ENCODE measurements at regions not wholly inside any gene's neighbourhood (a gene's known extent, or its start where the extent isn't known, plus 50 kb on each side); places are given as distances from the start of the nearest gene placed in this dataset.

DNA sequence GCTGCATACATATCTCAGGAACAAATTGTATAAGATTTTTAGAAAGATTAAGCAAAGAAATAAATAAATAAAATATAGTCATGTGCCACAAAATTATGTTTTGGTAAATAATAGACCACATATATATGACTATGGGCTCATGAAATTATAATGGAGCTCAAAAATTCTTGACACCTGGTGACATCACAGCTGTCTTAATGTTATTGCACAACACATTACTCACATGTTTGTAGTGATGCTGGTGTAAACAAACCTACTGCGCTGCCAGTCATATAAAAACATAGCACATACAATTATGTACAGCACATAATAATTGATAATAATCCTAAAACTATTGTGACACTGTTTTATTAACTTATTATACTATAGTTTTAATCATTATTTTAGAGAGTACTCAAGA lies 1159.1 kb downstream of the SI start:
- H3K9ac ChIP-seq (ENCODE audit: insufficient read depth, low read length, poor library complexity, severe bottlenecking): no peak overlapping the region

GRCh38 chr3:163916596-163917560 lies 1161.4 kb downstream of the SI start:
- TF ChIP-seq, protein P1, sequence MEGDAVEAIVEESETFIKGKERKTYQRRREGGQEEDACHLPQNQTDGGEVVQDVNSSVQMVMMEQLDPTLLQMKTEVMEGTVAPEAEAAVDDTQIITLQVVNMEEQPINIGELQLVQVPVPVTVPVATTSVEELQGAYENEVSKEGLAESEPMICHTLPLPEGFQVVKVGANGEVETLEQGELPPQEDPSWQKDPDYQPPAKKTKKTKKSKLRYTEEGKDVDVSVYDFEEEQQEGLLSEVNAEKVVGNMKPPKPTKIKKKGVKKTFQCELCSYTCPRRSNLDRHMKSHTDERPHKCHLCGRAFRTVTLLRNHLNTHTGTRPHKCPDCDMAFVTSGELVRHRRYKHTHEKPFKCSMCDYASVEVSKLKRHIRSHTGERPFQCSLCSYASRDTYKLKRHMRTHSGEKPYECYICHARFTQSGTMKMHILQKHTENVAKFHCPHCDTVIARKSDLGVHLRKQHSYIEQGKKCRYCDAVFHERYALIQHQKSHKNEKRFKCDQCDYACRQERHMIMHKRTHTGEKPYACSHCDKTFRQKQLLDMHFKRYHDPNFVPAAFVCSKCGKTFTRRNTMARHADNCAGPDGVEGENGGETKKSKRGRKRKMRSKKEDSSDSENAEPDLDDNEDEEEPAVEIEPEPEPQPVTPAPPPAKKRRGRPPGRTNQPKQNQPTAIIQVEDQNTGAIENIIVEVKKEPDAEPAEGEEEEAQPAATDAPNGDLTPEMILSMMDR (IDR thresholded peaks at IDR 0.05): no peak
- Histone ChIP-seq H3K27ac (ENCODE audit: low read depth in 1 of 2, low read length in 2 of 2) (no peak overlapping the region), H3K4me3 (replicated peaks in 1 of 3; ENCODE audit: low read depth in 2 of 3, low read length in 3 of 3) (no peak overlapping the region), H3K4me2 (replicated peaks; ENCODE audit: extremely low read depth, low read length, poor library complexity, severe bottlenecking) (no peak overlapping the region), H3K36me3 (replicated peaks in 1 of 2; ENCODE audit: control insufficient read depth in 1 of 2, insufficient read depth in 2 of 2, low read length in 2 of 2) (no peaks in the 10 kb centered on the region), H3K79me2 (ENCODE audit: insufficient read depth, low read length) (no peaks in the 10 kb centered on the region), H3K27me3 (ENCODE audit: control insufficient read depth in 2 of 2, insufficient read depth in 2 of 2, low read length in 2 of 2) (no peaks in the 10 kb centered on the region), H3K9ac (ENCODE audit: insufficient read depth, low read length, poor library complexity, severe bottlenecking) (no peak overlapping the region), H4K20me1 (ENCODE audit: insufficient read depth, low read length) (no peaks in the 10 kb centered on the region), H3K4me1 (ENCODE audit: control insufficient read depth in 1 of 2, insufficient read depth in 2 of 2, low read length in 2 of 2) (no peaks in the 10 kb centered on the region), H2AFZ (ENCODE audit: insufficient read depth, low read depth, low read length, poor library complexity, severe bottlenecking) (no peak overlapping the region), H3K9me3 (replicated peaks in 1 of 2; ENCODE audit: control insufficient read depth in 1 of 2, insufficient read depth in 1 of 2, low read length in 2 of 2) (no peaks in the 10 kb centered on the region)
- Mint-ChIP-seq H3K9me3 (peaks cover 0 to 3% (median 0%) of the 10 kb centered on the region in 7 donors), H3K36me3 (no peaks in the 10 kb centered on the region), H3K27ac (no peak overlapping the region), H3K4me3 (no peak overlapping the region), H3K27me3 (ENCODE audit: low read depth in 3 of 3) (no peaks in the 10 kb centered on the region), H3K4me1 (no peaks in the 10 kb centered on the region)
- no peak for DNase-seq
- intact Hi-C loops (cut with micrococcal nuclease): no loop called here
- no CpG with 5 or more reads among the region's 4 CpGs for WGBS (ENCODE audit: insufficient coverage)

More for the DNA sequence above, 1159.1 kb downstream of the SI start:
- no peak overlapping the region for H3K27ac ChIP-seq (ENCODE audit: low read depth in 1 of 2, low read length in 2 of 2)
- no peaks in the 10 kb centered on the region for H3K79me2 ChIP-seq (ENCODE audit: insufficient read depth, low read length)
- no peaks in the 10 kb centered on the region for H3K36me3 ChIP-seq (replicated peaks in 1 of 2; ENCODE audit: control insufficient read depth in 1 of 2, insufficient read depth in 2 of 2, low read length in 2 of 2)
- Mint-ChIP-seq H3K4me3 (no peak overlapping the region), H3K36me3 (no peaks in the 10 kb centered on the region), H3K9me3 (peaks cover 0 to 4% (median 0%) of the 10 kb centered on the region in 7 donors), H3K27ac (no peak overlapping the region), H3K27me3 (ENCODE audit: low read depth in 3 of 3) (no peaks in the 10 kb centered on the region), H3K4me1 (no peaks in the 10 kb centered on the region)
- WGBS (ENCODE audit: insufficient coverage): no CpG with 5 or more reads among the region's 1 CpG
- intact Hi-C loops (cut with micrococcal nuclease): no loop called here
- no peak overlapping the region for H2AFZ ChIP-seq (ENCODE audit: insufficient read depth, low read depth, low read length, poor library complexity, severe bottlenecking)
- no peaks in the 10 kb centered on the region for H3K9me3 ChIP-seq (replicated peaks in 1 of 2; ENCODE audit: control insufficient read depth in 1 of 2, insufficient read depth in 1 of 2, low read length in 2 of 2)
- H3K27me3 ChIP-seq (ENCODE audit: control insufficient read depth in 2 of 2, insufficient read depth in 2 of 2, low read length in 2 of 2): no peaks in the 10 kb centered on the region
- H3K4me1 ChIP-seq (ENCODE audit: control insufficient read depth in 1 of 2, insufficient read depth in 2 of 2, low read length in 2 of 2): no peaks in the 10 kb centered on the region
- no peaks in the 10 kb centered on the region for H4K20me1 ChIP-seq (ENCODE audit: insufficient read depth, low read length)
- H3K4me3 ChIP-seq (replicated peaks in 1 of 3; ENCODE audit: low read depth in 2 of 3, low read length in 3 of 3): no peak overlapping the region
- TF ChIP-seq, protein P1 (IDR thresholded peaks at IDR 0.05): no peak
- H3K4me2 ChIP-seq (replicated peaks; ENCODE audit: extremely low read depth, low read length, poor library complexity, severe bottlenecking): no peak overlapping the region
- DNase-seq: no peak

Measured in CD14-positive monocyte (primary cell).